GM23338 (cell line): ENCODE measurements at regions not wholly inside any gene's neighbourhood (a gene's known extent, or its start where the extent isn't known, plus 50 kb on each side); places are given as distances from the start of the nearest gene placed in this dataset.

Experiments
- ATAC-seq: fragments of 200-7000 bp; cut with Tn5 transposase; 3 replicates; pipeline ENCODE4 v1.9.1; 2020
- DNase-seq: peaks from one replicate; pipeline ENCODE4 v3.0.0-alpha.2; 2015; ENCODE audit warnings: low spot score
- H2AFZ ChIP-seq: fragments of 200-600 bp; sonication (generic); 2 replicates; pipeline ENCODE4 v1.8.0; 2016; ENCODE audit warnings: antibody characterized with exemption, mild to moderate bottlenecking, moderate library complexity
- H3F3A ChIP-seq: fragments of 200-600 bp; sonication (generic); replicated peaks from 2 replicates; pipeline ENCODE4 v1.8.0; 2017; ENCODE audit warnings: antibody characterized with exemption, mixed run types, low read depth
- H3K27ac ChIP-seq: fragments of 200-600 bp; sonication (generic); 2 replicates; pipeline ENCODE4 v1.6.1; 2016; ENCODE audit warnings: low read depth
- H3K27me3 ChIP-seq: fragments of 200-600 bp; sonication (generic); 2 replicates; pipeline ENCODE4 v1.8.0; 2016; ENCODE audit warnings: mild to moderate bottlenecking, mixed run types, moderate library complexity; ENCODE audit not compliant: insufficient read depth
- H3K36me3 ChIP-seq: fragments of 200-600 bp; sonication (generic); 2 replicates; pipeline ENCODE4 v1.8.0; 2016; ENCODE audit warnings: mild to moderate bottlenecking; ENCODE audit not compliant: insufficient read depth
- H3K4me1 ChIP-seq: fragments of 200-600 bp; sonication (generic); 2 replicates; pipeline ENCODE4 v1.8.0; 2016; ENCODE audit warnings: mild to moderate bottlenecking, moderate library complexity; ENCODE audit not compliant: insufficient read depth
- H3K4me2 ChIP-seq: fragments of 200-600 bp; sonication (generic); 2 replicates; pipeline ENCODE4 v1.7.1; 2017; ENCODE audit warnings: mixed run types
- H3K4me3 ChIP-seq: fragments of 200-600 bp; sonication (generic); 2 replicates; pipeline ENCODE4 v1.6.1; 2016; ENCODE audit warnings: mixed run types
- H3K79me2 ChIP-seq: fragments of 200-600 bp; sonication (generic); replicated peaks from 2 replicates; pipeline ENCODE4 v1.8.0; 2017; ENCODE audit warnings: mild to moderate bottlenecking; ENCODE audit not compliant: insufficient read depth
- H3K9me2 ChIP-seq: fragments of 200-600 bp; sonication (generic); 2 replicates; pipeline ENCODE4 v1.8.0; 2017; ENCODE audit not compliant: insufficient read depth
- H4K20me1 ChIP-seq: fragments of 200-600 bp; sonication (generic); replicated peaks from 2 replicates; pipeline ENCODE4 v1.8.0; 2017; ENCODE audit warnings: mild to moderate bottlenecking; ENCODE audit not compliant: insufficient read depth
- H3K27ac Mint-ChIP-seq: 2 replicates; pipeline ENCODE4 v1.8.0; 2020; ENCODE audit warnings: inconsistent platforms, mild to moderate bottlenecking, moderate library complexity, mixed read lengths
- H3K27me3 Mint-ChIP-seq: 3 replicates; pipeline ENCODE4 v1.8.0; 2022; ENCODE audit warnings: low read depth, mild to moderate bottlenecking, moderate library complexity, mixed read lengths, inconsistent platforms; ENCODE audit not compliant: insufficient read depth, poor library complexity
- H3K36me3 Mint-ChIP-seq: 3 replicates; pipeline ENCODE4 v1.8.0; 2021; ENCODE audit warnings: low read depth, mild to moderate bottlenecking, inconsistent platforms, moderate library complexity, mixed read lengths
- H3K4me1 Mint-ChIP-seq: 3 replicates; pipeline ENCODE4 v1.8.0; 2020; ENCODE audit warnings: mild to moderate bottlenecking, inconsistent platforms, mixed read lengths
- H3K4me3 Mint-ChIP-seq: 3 replicates; pipeline ENCODE4 v1.8.0; 2021; ENCODE audit warnings: moderate library complexity, mild to moderate bottlenecking, inconsistent platforms, mixed read lengths
- H3K9me3 Mint-ChIP-seq: 3 replicates; pipeline ENCODE4 v1.8.0; 2020; ENCODE audit warnings: moderate library complexity, mild to moderate bottlenecking, inconsistent platforms, mixed read lengths
- EZH2phosphoT487 ChIP-seq: fragments of 200-600 bp; sonication (generic); IDR thresholded peaks from one replicate; pipeline ENCODE4 v1.8.1; 2018; ENCODE audit warnings: antibody characterized with exemption; ENCODE audit not compliant: unreplicated experiment
- TF ChIP-seq, protein P1 (sequence below): fragments of 250-450 bp; sonication (Bioruptor Pico); IDR thresholded peaks from 2 replicates; pipeline ENCODE4 v1.5.0; 2020; ENCODE audit warnings: mild to moderate bottlenecking, moderate library complexity
- TF ChIP-seq, protein P2 (sequence below): IDR thresholded peaks from one replicate; pipeline ENCODE4 v1.6.1; 2018; ENCODE audit warnings: antibody characterized with exemption; ENCODE audit not compliant: unreplicated experiment

DNA sequence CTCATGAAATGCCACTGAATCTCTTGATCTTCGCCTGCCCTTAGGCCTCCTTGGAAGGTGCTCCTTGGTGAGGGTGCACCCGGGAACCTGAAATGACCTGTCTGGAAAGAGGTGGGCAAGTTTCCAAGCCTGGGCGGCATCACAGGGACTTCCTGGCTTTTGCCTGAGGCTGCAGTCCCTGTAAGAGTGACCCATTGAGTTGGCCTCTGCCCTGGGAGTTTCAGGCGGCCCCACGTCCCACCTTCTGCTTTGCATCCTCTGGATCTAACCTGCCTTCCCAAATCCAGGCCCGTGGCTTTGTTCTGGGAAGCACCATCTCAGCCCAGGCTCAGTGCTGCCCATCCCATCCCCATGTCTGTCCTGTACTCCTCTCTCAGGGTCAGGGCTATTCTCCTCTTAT, 356.4 kb downstream of the RPS24 start (continued):
- TF ChIP-seq, protein P1, sequence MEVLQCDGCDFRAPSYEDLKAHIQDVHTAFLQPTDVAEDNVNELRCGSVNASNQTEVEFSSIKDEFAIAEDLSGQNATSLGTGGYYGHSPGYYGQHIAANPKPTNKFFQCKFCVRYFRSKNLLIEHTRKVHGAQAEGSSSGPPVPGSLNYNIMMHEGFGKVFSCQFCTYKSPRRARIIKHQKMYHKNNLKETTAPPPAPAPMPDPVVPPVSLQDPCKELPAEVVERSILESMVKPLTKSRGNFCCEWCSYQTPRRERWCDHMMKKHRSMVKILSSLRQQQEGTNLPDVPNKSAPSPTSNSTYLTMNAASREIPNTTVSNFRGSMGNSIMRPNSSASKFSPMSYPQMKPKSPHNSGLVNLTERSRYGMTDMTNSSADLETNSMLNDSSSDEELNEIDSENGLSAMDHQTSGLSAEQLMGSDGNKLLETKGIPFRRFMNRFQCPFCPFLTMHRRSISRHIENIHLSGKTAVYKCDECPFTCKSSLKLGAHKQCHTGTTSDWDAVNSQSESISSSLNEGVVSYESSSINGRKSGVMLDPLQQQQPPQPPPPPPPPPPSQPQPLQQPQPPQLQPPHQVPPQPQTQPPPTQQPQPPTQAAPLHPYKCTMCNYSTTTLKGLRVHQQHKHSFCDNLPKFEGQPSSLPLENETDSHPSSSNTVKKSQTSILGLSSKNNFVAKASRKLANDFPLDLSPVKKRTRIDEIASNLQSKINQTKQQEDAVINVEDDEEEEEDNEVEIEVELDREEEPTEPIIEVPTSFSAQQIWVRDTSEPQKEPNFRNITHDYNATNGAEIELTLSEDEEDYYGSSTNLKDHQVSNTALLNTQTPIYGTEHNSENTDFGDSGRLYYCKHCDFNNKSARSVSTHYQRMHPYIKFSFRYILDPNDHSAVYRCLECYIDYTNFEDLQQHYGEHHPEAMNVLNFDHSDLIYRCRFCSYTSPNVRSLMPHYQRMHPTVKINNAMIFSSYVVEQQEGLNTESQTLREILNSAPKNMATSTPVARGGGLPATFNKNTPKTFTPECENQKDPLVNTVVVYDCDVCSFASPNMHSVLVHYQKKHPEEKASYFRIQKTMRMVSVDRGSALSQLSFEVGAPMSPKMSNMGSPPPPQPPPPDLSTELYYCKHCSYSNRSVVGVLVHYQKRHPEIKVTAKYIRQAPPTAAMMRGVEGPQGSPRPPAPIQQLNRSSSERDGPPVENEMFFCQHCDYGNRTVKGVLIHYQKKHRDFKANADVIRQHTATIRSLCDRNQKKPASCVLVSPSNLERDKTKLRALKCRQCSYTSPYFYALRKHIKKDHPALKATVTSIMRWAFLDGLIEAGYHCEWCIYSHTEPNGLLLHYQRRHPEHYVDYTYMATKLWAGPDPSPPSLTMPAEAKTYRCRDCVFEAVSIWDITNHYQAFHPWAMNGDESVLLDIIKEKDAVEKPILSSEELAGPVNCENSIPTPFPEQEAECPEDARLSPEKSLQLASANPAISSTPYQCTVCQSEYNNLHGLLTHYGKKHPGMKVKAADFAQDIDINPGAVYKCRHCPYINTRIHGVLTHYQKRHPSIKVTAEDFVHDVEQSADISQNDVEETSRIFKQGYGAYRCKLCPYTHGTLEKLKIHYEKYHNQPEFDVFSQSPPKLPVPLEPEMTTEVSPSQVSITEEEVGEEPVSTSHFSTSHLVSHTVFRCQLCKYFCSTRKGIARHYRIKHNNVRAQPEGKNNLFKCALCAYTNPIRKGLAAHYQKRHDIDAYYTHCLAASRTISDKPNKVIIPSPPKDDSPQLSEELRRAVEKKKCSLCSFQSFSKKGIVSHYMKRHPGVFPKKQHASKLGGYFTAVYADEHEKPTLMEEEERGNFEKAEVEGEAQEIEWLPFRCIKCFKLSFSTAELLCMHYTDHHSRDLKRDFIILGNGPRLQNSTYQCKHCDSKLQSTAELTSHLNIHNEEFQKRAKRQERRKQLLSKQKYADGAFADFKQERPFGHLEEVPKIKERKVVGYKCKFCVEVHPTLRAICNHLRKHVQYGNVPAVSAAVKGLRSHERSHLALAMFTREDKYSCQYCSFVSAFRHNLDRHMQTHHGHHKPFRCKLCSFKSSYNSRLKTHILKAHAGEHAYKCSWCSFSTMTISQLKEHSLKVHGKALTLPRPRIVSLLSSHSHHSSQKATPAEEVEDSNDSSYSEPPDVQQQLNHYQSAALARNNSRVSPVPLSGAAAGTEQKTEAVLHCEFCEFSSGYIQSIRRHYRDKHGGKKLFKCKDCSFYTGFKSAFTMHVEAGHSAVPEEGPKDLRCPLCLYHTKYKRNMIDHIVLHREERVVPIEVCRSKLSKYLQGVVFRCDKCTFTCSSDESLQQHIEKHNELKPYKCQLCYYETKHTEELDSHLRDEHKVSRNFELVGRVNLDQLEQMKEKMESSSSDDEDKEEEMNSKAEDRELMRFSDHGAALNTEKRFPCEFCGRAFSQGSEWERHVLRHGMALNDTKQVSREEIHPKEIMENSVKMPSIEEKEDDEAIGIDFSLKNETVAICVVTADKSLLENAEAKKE (CRISPR knock-in tag), result no peak

DNA sequence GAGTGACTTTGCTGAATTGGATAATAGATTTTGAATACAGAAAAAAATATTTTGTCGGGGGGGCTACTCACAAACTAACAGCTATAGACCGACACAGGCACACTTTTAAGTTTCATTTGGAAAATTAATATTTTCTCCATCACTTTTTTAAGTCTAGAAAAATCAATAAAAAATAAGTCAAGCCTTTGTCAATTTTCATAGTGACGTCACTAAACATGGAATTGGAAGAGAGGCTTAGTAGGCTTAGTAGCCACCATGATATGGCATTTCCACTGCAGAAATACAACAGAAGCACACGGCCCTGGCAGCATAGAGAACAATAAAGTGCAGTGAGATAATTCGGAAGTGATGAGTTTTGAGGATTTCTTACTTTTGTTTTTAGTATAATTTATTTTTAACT, 357.2 kb downstream of the RPS24 start:
- H3K27ac Mint-ChIP-seq, result no peak overlapping the region
- H3K36me3 Mint-ChIP-seq, result no peaks in the 10 kb centered on the region
- no peak overlapping the region for H3K4me3 Mint-ChIP-seq
- Histone ChIP-seq H3K79me2 (no peaks in the 10 kb centered on the region), H3K4me3 (no peak overlapping the region), H3K9me2 (no peaks in the 10 kb centered on the region), H3K4me2 (no peak overlapping the region), H4K20me1 (no peaks in the 10 kb centered on the region), H3K36me3 (no peaks in the 10 kb centered on the region), H3K27ac (no peak overlapping the region), H3K27me3 (no peaks in the 10 kb centered on the region), H3K4me1 (no peaks in the 10 kb centered on the region), H3F3A (no peaks in the 10 kb centered on the region), H2AFZ (no peak overlapping the region)
- DNase-seq, result no peak
- peaks cover 2% of the 10 kb centered on the region for H3K27me3 Mint-ChIP-seq
- ATAC-seq, result no peak
- H3K9me3 Mint-ChIP-seq, result no peaks in the 10 kb centered on the region
- no peaks in the 10 kb centered on the region for H3K4me1 Mint-ChIP-seq
- TF ChIP-seq EZH2phosphoT487, result no peak
- TF ChIP-seq, protein P2, sequence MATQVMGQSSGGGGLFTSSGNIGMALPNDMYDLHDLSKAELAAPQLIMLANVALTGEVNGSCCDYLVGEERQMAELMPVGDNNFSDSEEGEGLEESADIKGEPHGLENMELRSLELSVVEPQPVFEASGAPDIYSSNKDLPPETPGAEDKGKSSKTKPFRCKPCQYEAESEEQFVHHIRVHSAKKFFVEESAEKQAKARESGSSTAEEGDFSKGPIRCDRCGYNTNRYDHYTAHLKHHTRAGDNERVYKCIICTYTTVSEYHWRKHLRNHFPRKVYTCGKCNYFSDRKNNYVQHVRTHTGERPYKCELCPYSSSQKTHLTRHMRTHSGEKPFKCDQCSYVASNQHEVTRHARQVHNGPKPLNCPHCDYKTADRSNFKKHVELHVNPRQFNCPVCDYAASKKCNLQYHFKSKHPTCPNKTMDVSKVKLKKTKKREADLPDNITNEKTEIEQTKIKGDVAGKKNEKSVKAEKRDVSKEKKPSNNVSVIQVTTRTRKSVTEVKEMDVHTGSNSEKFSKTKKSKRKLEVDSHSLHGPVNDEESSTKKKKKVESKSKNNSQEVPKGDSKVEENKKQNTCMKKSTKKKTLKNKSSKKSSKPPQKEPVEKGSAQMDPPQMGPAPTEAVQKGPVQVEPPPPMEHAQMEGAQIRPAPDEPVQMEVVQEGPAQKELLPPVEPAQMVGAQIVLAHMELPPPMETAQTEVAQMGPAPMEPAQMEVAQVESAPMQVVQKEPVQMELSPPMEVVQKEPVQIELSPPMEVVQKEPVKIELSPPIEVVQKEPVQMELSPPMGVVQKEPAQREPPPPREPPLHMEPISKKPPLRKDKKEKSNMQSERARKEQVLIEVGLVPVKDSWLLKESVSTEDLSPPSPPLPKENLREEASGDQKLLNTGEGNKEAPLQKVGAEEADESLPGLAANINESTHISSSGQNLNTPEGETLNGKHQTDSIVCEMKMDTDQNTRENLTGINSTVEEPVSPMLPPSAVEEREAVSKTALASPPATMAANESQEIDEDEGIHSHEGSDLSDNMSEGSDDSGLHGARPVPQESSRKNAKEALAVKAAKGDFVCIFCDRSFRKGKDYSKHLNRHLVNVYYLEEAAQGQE, result no peak
